ENCODE measurements at regions not wholly inside any gene's neighbourhood (a gene's known extent, or its start where the extent isn't known, plus 50 kb on each side); places are given as distances from the start of the nearest gene placed in this dataset. TPM values are rescaled to one million over a fixed set of nuclear protein-coding genes. Genes with fewer than 3 reads are reported as not detected.

DNA sequence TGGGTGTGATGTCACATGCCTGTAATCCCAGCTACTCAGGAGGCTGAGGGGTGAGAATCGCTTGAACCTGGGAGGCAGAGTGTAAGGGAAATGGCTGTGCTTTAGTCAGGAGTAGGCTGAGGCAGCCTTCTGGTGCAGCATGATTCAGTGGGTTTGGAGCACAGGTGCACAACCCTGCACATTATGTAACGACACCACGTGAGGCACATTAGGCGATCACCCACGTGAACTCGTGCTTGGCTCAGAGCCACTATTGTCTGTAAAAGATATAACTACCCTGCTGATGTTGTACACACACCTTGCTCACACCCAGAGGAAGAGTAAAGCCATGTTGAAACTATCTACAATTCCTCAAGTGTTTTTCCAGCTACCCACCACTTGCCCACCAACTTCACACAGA lies 54.8 kb upstream of the ZC3H15 start:
- TF ChIP-seq, protein P1, sequence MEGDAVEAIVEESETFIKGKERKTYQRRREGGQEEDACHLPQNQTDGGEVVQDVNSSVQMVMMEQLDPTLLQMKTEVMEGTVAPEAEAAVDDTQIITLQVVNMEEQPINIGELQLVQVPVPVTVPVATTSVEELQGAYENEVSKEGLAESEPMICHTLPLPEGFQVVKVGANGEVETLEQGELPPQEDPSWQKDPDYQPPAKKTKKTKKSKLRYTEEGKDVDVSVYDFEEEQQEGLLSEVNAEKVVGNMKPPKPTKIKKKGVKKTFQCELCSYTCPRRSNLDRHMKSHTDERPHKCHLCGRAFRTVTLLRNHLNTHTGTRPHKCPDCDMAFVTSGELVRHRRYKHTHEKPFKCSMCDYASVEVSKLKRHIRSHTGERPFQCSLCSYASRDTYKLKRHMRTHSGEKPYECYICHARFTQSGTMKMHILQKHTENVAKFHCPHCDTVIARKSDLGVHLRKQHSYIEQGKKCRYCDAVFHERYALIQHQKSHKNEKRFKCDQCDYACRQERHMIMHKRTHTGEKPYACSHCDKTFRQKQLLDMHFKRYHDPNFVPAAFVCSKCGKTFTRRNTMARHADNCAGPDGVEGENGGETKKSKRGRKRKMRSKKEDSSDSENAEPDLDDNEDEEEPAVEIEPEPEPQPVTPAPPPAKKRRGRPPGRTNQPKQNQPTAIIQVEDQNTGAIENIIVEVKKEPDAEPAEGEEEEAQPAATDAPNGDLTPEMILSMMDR (IDR thresholded peaks at IDR 0.05; ENCODE audit: control extremely low read depth, extremely low read depth): no peak
- Histone ChIP-seq H3K27me3 (ENCODE audit: control insufficient read depth in 3 of 3, insufficient read depth in 3 of 3, low read length in 2 of 3) (peaks cover 0 to 9% (median 0%) of the 10 kb centered on the region in 3 donors), H3K4me1 (ENCODE audit: control insufficient read depth in 5 of 5, insufficient read depth in 5 of 5, low read length in 5 of 5) (peaks cover 0 to 7% (median 0%) of the 10 kb centered on the region in 5 donors), H3K27ac (ENCODE audit: low read depth in 1 of 2, low read length in 1 of 2) (no peak overlapping the region), H3K9ac (ENCODE audit: insufficient read depth in 1 of 2, low read length in 2 of 2) (no peak overlapping the region), H3K9me3 (ENCODE audit: control insufficient read depth in 4 of 4, insufficient read depth in 3 of 4, low read length in 3 of 4) (peaks cover 0 to 3% (median 0%) of the 10 kb centered on the region in 4 donors), H3K4me3 (no peak overlapping the region), H3K36me3 (ENCODE audit: control insufficient read depth in 4 of 4, insufficient read depth in 4 of 4, low read length in 4 of 4) (peaks cover 0 to 3% (median 0%) of the 10 kb centered on the region in 4 donors)
- 93% methylated on average over 6 of the region's 6 CpGs for WGBS, 2 donors
- DNase-seq (no peak), ATAC-seq (ENCODE audit: insufficient read depth, low FRiP score) (no peak)

DNA sequence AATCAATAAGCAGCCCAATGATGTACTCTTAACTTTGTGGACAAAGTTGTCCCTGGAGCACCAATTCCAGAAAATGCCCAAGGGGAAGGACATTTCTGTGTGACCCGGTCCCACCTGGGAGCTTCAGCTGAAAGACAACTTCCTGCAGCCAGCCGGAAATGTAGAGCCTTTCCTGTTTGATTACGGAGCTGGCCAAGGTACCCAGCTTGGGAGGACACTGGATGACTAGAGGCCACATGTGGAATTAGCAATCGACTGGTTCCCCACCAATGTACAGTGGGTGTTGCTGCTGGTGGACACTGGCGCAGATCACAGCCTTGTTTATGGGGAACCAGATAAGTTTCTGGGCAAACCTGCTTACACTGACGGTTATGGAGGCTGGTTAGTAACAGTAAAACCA lies 53.0 kb upstream of the ZC3H15 start:
- Histone ChIP-seq H3K9me3 (ENCODE audit: control insufficient read depth in 4 of 4, insufficient read depth in 3 of 4, low read length in 3 of 4) (peaks cover 0 to 7% (median 0%) of the 10 kb centered on the region in 4 donors), H3K36me3 (ENCODE audit: control insufficient read depth in 4 of 4, insufficient read depth in 4 of 4, low read length in 4 of 4) (peaks cover 0 to 3% (median 0%) of the 10 kb centered on the region in 4 donors), H3K27ac (ENCODE audit: low read depth in 1 of 2, low read length in 1 of 2) (no peak overlapping the region), H3K27me3 (ENCODE audit: control insufficient read depth in 3 of 3, insufficient read depth in 3 of 3, low read length in 2 of 3) (peaks cover 0 to 5% (median 0%) of the 10 kb centered on the region in 3 donors), H3K4me3 (no peak overlapping the region), H3K4me1 (ENCODE audit: control insufficient read depth in 5 of 5, insufficient read depth in 5 of 5, low read length in 5 of 5) (no peaks in the 10 kb centered on the region), H3K9ac (ENCODE audit: insufficient read depth in 1 of 2, low read length in 2 of 2) (no peak overlapping the region)
- TF ChIP-seq, protein P1 (IDR thresholded peaks at IDR 0.05; ENCODE audit: control extremely low read depth, extremely low read depth): no peak
- 86 to 92% methylated on average over 6 of the region's 6 CpGs for WGBS, 2 donors
- DNase-seq (no peak), ATAC-seq (ENCODE audit: insufficient read depth, low FRiP score) (no peak)

DNA sequence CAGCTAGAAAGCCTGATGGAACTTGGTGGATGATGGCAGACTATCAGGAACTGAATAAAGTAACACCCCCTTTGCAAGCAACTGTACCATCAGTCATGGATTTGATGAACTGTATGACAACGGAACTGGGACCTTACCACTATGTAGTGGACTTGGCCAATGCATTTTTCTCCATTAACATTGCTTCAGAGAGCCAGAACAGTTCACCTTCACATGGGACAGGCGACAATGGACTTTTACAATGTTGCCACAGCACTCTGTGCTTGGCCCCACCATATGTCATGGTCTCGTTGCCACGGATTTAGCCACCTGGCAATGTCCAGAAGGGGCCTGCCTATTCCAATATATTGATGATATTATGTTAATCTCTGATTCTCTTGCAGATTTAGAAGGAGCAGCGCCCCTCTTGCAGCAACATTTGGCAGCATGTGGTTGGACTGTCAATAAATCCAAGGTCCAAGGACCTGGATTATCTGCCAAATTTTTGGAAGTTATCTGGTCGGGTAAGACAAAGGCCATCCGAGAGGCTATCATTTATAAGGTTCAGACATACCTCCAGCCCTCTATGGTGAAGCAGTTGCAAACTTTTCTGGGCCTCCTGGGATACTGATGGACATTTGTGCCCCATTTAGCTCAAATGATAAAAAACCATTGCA lies 52.2 kb upstream of the ZC3H15 start:
- Histone ChIP-seq H3K4me1 (ENCODE audit: control insufficient read depth in 5 of 5, insufficient read depth in 5 of 5, low read length in 5 of 5) (no peaks in the 10 kb centered on the region), H3K27me3 (ENCODE audit: control insufficient read depth in 3 of 3, insufficient read depth in 3 of 3, low read length in 2 of 3) (no peaks in the 10 kb centered on the region), H3K36me3 (ENCODE audit: control insufficient read depth in 4 of 4, insufficient read depth in 4 of 4, low read length in 4 of 4) (peaks cover 0 to 3% (median 0%) of the 10 kb centered on the region in 4 donors), H3K4me3 (no peak overlapping the region), H3K9ac (ENCODE audit: insufficient read depth in 1 of 2, low read length in 2 of 2) (no peak overlapping the region), H3K9me3 (ENCODE audit: control insufficient read depth in 4 of 4, insufficient read depth in 3 of 4, low read length in 3 of 4) (peaks cover 0 to 7% (median 0%) of the 10 kb centered on the region in 4 donors), H3K27ac (ENCODE audit: low read depth in 1 of 2, low read length in 1 of 2) (no peak overlapping the region)
- TF ChIP-seq, protein P1 (IDR thresholded peaks at IDR 0.05; ENCODE audit: control extremely low read depth, extremely low read depth): no peak
- no peak for DNase-seq
- no peak for ATAC-seq (ENCODE audit: insufficient read depth, low FRiP score)
- 95% methylated on average over 7 of the region's 7 CpGs for WGBS, 2 donors

Small RNAs in the stretch of these regions (small RNA-seq; reads per million reads assigned to genes)
- gene AC104058.1 (ENCODE audit: low replicate concordance): not detected

Data from lung (tissue), 12 donors.